ENCODE measurements at regions not wholly inside any gene's neighbourhood (a gene's known extent, or its start where the extent isn't known, plus 50 kb on each side); places are given as distances from the start of the nearest gene placed in this dataset.
"Not testable (repeated sequence)": the region's sequence is repeated elsewhere in the genome, so short reads cannot be mapped to it uniquely, and the experiment has no call there.

GRCh38 chr2:111429353-111429752, 308.6 kb downstream of the BCL2L11 start:
- TF ChIP-seq EP300 (IDR thresholded peaks at IDR 0.05; ENCODE audit: low read depth); POLR2A (IDR thresholded peaks at IDR 0.05): not testable (repeated sequence)
